Pancreas (tissue), 10 donors: ENCODE measurements at regions not wholly inside any gene's neighbourhood (a gene's known extent, or its start where the extent isn't known, plus 50 kb on each side); places are given as distances from the start of the nearest gene placed in this dataset.

Experiments
- ATAC-seq, 4 donors: fragments of 200-7000 bp; cut with Tn5 transposase; one replicate each; pipeline versions ENCODE4 v1.8.0 to v1.9.1; 2020; ENCODE audit warnings: mild to moderate bottlenecking in 4 of 4, moderate library complexity in 4 of 4
- DNase-seq, 6 donors: peaks; one replicate each; pipeline ENCODE4 v3.0.0-alpha.2; 2020
- FAIRE-seq: peaks from 2 replicates; lab custom pipeline; 2012; peaks lifted over from hg19 to GRCh38; lab: Jason Lieb, UNC
- H3K27ac ChIP-seq, 4 donors: fragments of 200-600 bp; sonication (generic); 1 replicate in 3 of 4; 2 replicates in 1 of 4; pipeline versions ENCODE4 v1.5.0 to v1.8.0; 2020
- H3K27me3 ChIP-seq, 4 donors: fragments of 200-600 bp; one replicate each; pipeline ENCODE4 v1.8.0; 2021
- H3K36me3 ChIP-seq, 3 donors: fragments of 200-600 bp; sonication (generic) in 1 of 3; one replicate each; pipeline versions ENCODE4 v1.5.0 to v1.8.0; 2020 to 2021
- H3K4me1 ChIP-seq, 3 donors: fragments of 200-600 bp; one replicate each; pipeline ENCODE4 v1.8.0; 2021
- H3K4me3 ChIP-seq, 4 donors: fragments of 200-600 bp; sonication (generic) in 2 of 4; one replicate each; pipeline versions ENCODE4 v1.5.0 to v1.8.0; 2020 to 2021
- H3K9me3 ChIP-seq, 4 donors: fragments of 200-600 bp; one replicate each; pipeline ENCODE4 v1.8.0; 2021
- WGBS, 2 donors: extraction: QIAGEN DNeasy Blood & Tissue Kit; methylation state at CpG; one replicate each; pipeline ENCODE4 v1.1.7; 2013; 5-methylcytosine and 5-hydroxymethylcytosine counted together
- intact Hi-C, 3 donors: fragments of 100-400 bp; cut with DNase I; formaldehyde crosslinking; loops; one replicate each; pipeline versions ENCODE4 v1.11.1 to v1.14.2; 2022
- TF ChIP-seq, protein P1 (sequence below), 4 donors: fragments of 200-600 bp; sonication (generic) in 3 of 4; IDR thresholded peaks; one replicate each; pipeline versions ENCODE4 v1.5.0 to v1.8.0; 2021; ENCODE audit warnings: antibody characterized with exemption in 4 of 4
- donor health status: healthy with polysubstance abuse.
- donor health status: DM: no; HTN: no; CAD: no; lungs with moderate emphysema.
- donor health status: DM: no; HTN: no; CAD: no.
- donor health status: control.
- donor health status: control.
- donor health status: Bipolar disorder and iron deficiency.
- donor health status: DM: yes; HTN: yes; CAD: no.
- donor health status: DM: no; HTN: no; CAD: no.
- donor health status: DM: no; HTN: no; CAD: no.
- donor health status: DM: yes; HTN: yes; CAD: no.

DNA sequence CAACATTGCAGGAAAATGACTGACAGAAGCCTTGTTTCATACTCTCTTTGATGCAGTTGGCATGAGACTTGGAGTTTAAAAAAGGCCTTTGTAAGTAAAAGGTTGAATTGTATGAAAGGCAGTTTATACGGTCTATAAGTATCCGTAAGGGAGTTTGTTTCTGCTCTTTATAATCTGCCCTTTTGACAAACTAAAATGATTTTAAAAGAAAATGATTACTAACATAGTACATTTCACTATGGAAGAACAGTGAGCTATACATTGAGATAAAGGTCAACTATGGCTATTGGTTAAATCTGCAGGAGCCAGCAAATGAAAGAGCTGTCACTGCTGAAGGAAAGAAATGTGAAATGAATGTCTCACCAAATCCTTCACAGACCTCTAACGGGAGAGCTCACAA lies 296.1 kb upstream of the SLITRK6 start:
- 61 to 63% methylated on average over 3 of the region's 3 CpGs for WGBS, 2 donors
- no peak for FAIRE-seq

DNA sequence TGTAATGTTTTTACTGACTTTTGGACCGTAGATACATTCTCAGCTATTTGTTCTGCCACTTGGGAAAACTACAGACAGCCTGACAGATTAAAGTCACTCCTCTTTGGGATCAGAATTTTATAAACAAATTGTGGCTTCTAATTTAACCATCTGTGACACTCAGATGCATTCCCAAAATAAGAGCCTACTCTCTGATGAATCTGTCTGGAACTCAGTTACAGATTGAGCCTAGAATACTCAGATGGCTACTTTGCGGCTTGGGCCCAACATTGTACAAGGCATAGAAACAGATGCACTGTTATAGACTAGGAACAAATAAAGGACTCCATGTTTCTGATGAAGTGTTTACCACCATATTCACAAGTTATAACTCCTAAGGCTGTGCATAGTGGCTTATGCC lies 291.0 kb upstream of the SLITRK6 start:
- intact Hi-C loops, result no loop called here
- ATAC-seq, result no peak
- TF ChIP-seq, protein P1, sequence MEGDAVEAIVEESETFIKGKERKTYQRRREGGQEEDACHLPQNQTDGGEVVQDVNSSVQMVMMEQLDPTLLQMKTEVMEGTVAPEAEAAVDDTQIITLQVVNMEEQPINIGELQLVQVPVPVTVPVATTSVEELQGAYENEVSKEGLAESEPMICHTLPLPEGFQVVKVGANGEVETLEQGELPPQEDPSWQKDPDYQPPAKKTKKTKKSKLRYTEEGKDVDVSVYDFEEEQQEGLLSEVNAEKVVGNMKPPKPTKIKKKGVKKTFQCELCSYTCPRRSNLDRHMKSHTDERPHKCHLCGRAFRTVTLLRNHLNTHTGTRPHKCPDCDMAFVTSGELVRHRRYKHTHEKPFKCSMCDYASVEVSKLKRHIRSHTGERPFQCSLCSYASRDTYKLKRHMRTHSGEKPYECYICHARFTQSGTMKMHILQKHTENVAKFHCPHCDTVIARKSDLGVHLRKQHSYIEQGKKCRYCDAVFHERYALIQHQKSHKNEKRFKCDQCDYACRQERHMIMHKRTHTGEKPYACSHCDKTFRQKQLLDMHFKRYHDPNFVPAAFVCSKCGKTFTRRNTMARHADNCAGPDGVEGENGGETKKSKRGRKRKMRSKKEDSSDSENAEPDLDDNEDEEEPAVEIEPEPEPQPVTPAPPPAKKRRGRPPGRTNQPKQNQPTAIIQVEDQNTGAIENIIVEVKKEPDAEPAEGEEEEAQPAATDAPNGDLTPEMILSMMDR (IDR thresholded peaks at IDR 0.05), result no peak
- no peak overlapping the region for H3K4me3 ChIP-seq
- no peak overlapping the region for H3K27ac ChIP-seq
- no peaks in the 10 kb centered on the region for H3K27me3 ChIP-seq
- no peak for FAIRE-seq
- no peaks in the 10 kb centered on the region for H3K9me3 ChIP-seq
- DNase-seq, result no peak
- WGBS, 2 donors, result 18 to 28% methylated on average over 2 of the region's 2 CpGs
- no peaks in the 10 kb centered on the region for H3K4me1 ChIP-seq
- H3K36me3 ChIP-seq, result no peaks in the 10 kb centered on the region

More for the DNA sequence above, 296.1 kb upstream of the SLITRK6 start:
- H3K4me1 ChIP-seq, result no peaks in the 10 kb centered on the region
- TF ChIP-seq, protein P1 (IDR thresholded peaks at IDR 0.05), result no peak
- no peak overlapping the region for H3K27ac ChIP-seq
- H3K27me3 ChIP-seq, result no peaks in the 10 kb centered on the region
- intact Hi-C loops, result no loop called here
- H3K36me3 ChIP-seq, result no peaks in the 10 kb centered on the region
- H3K9me3 ChIP-seq, result no peaks in the 10 kb centered on the region
- no peak overlapping the region for H3K4me3 ChIP-seq
- ATAC-seq (no peak), DNase-seq (no peak)

DNA sequence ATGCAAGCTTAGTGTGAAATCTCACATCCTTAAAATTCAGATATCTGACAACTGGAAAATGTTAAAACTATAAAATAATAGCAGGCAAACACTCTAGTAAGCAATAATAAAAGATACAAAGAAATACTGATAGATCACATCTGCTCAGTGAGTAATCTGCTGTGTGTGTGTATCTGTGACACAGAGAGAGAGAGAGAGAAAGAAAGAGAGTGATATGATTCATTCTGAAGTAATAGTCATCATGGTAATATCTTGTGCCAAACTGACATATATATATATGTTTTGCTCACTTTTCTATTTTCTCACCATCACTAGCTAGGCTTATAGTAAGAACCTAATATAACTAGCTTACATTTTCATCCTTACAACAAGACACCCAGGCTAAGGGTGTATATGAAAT lies 288.0 kb upstream of the SLITRK6 start:
- FAIRE-seq (no peak), ATAC-seq (no peak), DNase-seq (no peak)
- Histone ChIP-seq H3K4me3 (no peak overlapping the region), H3K27me3 (no peaks in the 10 kb centered on the region), H3K9me3 (no peaks in the 10 kb centered on the region), H3K36me3 (no peaks in the 10 kb centered on the region), H3K4me1 (no peaks in the 10 kb centered on the region), H3K27ac (no peak overlapping the region)
- TF ChIP-seq, protein P1 (IDR thresholded peaks at IDR 0.05), result no peak
- intact Hi-C loops, result no loop called here

DNA sequence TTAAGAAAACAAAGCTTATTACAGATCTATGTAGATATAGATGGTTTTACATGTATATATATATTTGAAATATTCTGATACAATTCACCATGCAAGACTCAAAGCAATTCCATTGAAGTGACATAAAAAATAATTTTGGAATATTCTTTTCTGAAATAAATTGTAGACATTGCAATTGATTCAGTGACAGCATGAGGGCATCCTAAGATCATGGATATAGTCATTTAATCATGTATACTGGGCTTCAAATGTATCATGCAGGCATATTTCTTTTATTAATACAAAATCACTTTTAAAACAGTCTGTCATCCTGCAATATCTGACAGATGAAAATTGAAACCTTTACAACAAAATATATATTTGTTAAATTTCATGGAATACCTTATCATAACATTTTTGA lies 286.7 kb upstream of the SLITRK6 start:
- Histone ChIP-seq H3K27ac (no peak overlapping the region), H3K4me3 (no peak overlapping the region), H3K4me1 (no peaks in the 10 kb centered on the region), H3K27me3 (no peaks in the 10 kb centered on the region), H3K36me3 (no peaks in the 10 kb centered on the region), H3K9me3 (no peaks in the 10 kb centered on the region)
- intact Hi-C loops, result no loop called here
- FAIRE-seq (no peak), DNase-seq (no peak), ATAC-seq (no peak)
- TF ChIP-seq, protein P1 (IDR thresholded peaks at IDR 0.05), result no peak

DNA sequence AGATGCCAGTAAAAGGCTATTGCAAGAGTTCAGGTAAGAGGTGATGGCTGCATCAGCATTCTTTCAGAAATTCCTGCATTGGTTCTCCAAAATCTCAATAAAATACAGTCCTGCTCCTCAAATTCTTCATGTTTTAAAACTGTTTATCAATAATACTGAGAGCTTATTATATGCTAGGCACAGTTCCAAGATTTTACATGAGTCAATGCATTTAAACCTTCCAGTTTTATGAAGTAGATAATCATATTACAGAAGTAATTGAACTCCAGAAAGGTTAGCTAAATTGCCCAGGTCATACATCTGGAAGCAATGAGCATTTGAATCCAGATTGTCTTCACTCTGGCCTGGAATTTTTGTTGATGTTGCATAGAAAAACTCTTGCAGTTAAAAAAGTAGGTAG lies 282.9 kb upstream of the SLITRK6 start:
- intact Hi-C loops, result no loop called here
- H3K27ac ChIP-seq, result no peak overlapping the region
- DNase-seq (no peak), ATAC-seq (no peak), FAIRE-seq (no peak)
- H3K9me3 ChIP-seq, result no peaks in the 10 kb centered on the region
- H3K4me3 ChIP-seq, result no peak overlapping the region
- no peaks in the 10 kb centered on the region for H3K36me3 ChIP-seq
- H3K4me1 ChIP-seq, result no peaks in the 10 kb centered on the region
- TF ChIP-seq, protein P1 (IDR thresholded peaks at IDR 0.05), result no peak
- no peaks in the 10 kb centered on the region for H3K27me3 ChIP-seq
